Loucy (cell line): ENCODE measurements at regions not wholly inside any gene's neighbourhood (a gene's known extent, or its start where the extent isn't known, plus 50 kb on each side); places are given as distances from the start of the nearest gene placed in this dataset.

Source experiments
- H2AFZ ChIP-seq: fragments of 200-600 bp; sonication (generic); 2 replicates; pipeline ENCODE4 v1.6.0; 2016; ENCODE audit warnings: antibody characterized with exemption, mild to moderate bottlenecking, low read length, moderate library complexity
- H3F3A ChIP-seq: fragments of 200-600 bp; 2 replicates; pipeline ENCODE4 v1.6.0; 2016; ENCODE audit warnings: antibody characterized with exemption, low read depth, mild to moderate bottlenecking
- H3K27me3 ChIP-seq: fragments of 200-600 bp; sonication (generic); 2 replicates; pipeline ENCODE4 v1.6.1; 2014; ENCODE audit warnings: low read length, mild to moderate bottlenecking; ENCODE audit not compliant: insufficient read depth, poor library complexity, severe bottlenecking
- H3K36me3 ChIP-seq: fragments of 200-600 bp; sonication (generic); 2 replicates; pipeline ENCODE4 v1.6.1; 2016; ENCODE audit warnings: low read length; ENCODE audit not compliant: insufficient read depth
- H3K4me1 ChIP-seq: fragments of 200-600 bp; sonication (generic); 2 replicates; pipeline ENCODE4 v1.5.1; 2014; ENCODE audit warnings: low read length, mild to moderate bottlenecking; ENCODE audit not compliant: insufficient read depth, poor library complexity, severe bottlenecking
- H3K4me2 ChIP-seq: fragments of 200-600 bp; sonication (generic); 2 replicates; pipeline ENCODE4 v1.6.0; 2014; ENCODE audit warnings: antibody characterized with exemption, low read length, low read depth, mild to moderate bottlenecking; ENCODE audit not compliant: poor library complexity, severe bottlenecking
- H3K4me3 ChIP-seq: fragments of 200-600 bp; sonication (generic); 2 replicates; pipeline ENCODE4 v1.5.1; 2014; ENCODE audit warnings: low read length, mild to moderate bottlenecking, mixed read lengths; ENCODE audit not compliant: poor library complexity, severe bottlenecking
- H3K79me2 ChIP-seq: fragments of 200-600 bp; sonication (generic); 2 replicates; pipeline ENCODE4 v1.6.1; 2014; ENCODE audit warnings: low read length; ENCODE audit not compliant: insufficient read depth
- H3K9ac ChIP-seq: fragments of 200-600 bp; sonication (generic); 2 replicates; pipeline ENCODE4 v1.6.0; 2014; ENCODE audit warnings: mild to moderate bottlenecking, low read depth, low read length, moderate library complexity; ENCODE audit not compliant: poor library complexity, severe bottlenecking
- H3K9me2 ChIP-seq: fragments of 200-600 bp; sonication (generic); replicated peaks from 2 replicates; pipeline ENCODE4 v1.6.1; 2016; ENCODE audit warnings: low read depth, low read length, mixed read lengths
- H3K9me3 ChIP-seq: fragments of 200-600 bp; sonication (generic); 2 replicates; pipeline ENCODE4 v1.6.1; 2014; ENCODE audit warnings: mild to moderate bottlenecking, antibody characterized with exemption, low read length, low read depth; ENCODE audit not compliant: insufficient read depth
- H4K20me1 ChIP-seq: fragments of 200-600 bp; sonication (generic); 2 replicates; pipeline ENCODE4 v1.6.0; 2014; ENCODE audit warnings: antibody characterized with exemption, low read length, mild to moderate bottlenecking; ENCODE audit not compliant: insufficient read depth, poor library complexity, severe bottlenecking
- EZH2phosphoT487 ChIP-seq: fragments of 200-600 bp; IDR thresholded peaks from 2 replicates; pipeline ENCODE4 v1.6.1; 2018; ENCODE audit warnings: antibody characterized with exemption, mild to moderate bottlenecking, moderate library complexity, borderline replicate concordance
- TF ChIP-seq, protein P1 (sequence below): fragments of 200-600 bp; sonication (generic); conservative IDR thresholded peaks from 2 replicates; pipeline ENCODE4 v1.5.1; 2014; ENCODE audit warnings: mild to moderate bottlenecking, antibody characterized with exemption, low read length

DNA sequence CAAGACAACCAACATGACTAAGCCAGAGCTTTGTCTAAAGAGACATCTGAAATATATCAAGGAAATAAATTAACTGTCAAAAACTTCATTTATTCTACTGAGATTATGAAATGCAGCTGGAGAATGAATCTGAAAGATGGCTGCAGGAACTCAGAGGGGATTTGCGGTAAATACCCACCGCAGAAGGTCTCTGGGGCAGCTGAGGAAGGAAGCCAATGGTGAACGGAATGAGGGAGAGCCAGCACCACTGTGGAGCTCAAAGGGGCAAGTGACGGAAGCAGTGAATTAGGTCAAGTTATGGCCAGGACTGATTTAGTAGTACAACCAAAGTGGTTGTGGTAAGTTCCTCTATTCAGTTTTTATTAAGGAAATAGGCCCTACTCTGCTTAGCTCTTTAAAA lies 215.3 kb upstream of the GLI3 start:
- TF ChIP-seq, protein P1, sequence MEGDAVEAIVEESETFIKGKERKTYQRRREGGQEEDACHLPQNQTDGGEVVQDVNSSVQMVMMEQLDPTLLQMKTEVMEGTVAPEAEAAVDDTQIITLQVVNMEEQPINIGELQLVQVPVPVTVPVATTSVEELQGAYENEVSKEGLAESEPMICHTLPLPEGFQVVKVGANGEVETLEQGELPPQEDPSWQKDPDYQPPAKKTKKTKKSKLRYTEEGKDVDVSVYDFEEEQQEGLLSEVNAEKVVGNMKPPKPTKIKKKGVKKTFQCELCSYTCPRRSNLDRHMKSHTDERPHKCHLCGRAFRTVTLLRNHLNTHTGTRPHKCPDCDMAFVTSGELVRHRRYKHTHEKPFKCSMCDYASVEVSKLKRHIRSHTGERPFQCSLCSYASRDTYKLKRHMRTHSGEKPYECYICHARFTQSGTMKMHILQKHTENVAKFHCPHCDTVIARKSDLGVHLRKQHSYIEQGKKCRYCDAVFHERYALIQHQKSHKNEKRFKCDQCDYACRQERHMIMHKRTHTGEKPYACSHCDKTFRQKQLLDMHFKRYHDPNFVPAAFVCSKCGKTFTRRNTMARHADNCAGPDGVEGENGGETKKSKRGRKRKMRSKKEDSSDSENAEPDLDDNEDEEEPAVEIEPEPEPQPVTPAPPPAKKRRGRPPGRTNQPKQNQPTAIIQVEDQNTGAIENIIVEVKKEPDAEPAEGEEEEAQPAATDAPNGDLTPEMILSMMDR: no peak
- no peaks in the 10 kb centered on the region for H3K79me2 ChIP-seq
- H3K9me2 ChIP-seq: no peaks in the 10 kb centered on the region
- H3K9ac ChIP-seq: no peak overlapping the region
- H3K4me1 ChIP-seq: peaks cover 5% of the 10 kb centered on the region
- no peak overlapping the region for H2AFZ ChIP-seq
- no peak overlapping the region for H3K4me3 ChIP-seq
- no peaks in the 10 kb centered on the region for H3F3A ChIP-seq
- H3K36me3 ChIP-seq: no peaks in the 10 kb centered on the region
- H3K4me2 ChIP-seq: no peak overlapping the region
- no peaks in the 10 kb centered on the region for H4K20me1 ChIP-seq
- H3K9me3 ChIP-seq: no peaks in the 10 kb centered on the region
- peaks cover 39% of the 10 kb centered on the region for H3K27me3 ChIP-seq

DNA sequence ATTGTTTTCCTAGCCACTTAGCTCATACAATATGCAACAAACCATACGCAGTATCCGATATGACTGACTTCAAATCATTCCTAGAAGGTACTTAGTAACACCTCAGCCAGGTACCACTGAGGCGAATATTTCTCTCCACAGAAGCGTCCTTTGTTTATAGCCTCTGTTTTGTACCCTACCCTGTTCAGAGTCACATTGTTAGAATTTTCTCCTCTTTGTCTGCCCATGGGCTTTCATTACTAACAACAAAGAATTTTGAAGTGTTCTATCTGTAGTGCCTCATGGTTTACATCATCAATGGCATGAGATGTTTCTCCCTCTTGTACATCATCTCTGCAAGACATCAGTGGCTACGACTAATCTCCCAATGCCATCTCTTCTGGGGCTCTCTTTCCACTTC lies 212.4 kb upstream of the GLI3 start:
- H3K9me3 ChIP-seq: no peaks in the 10 kb centered on the region
- TF ChIP-seq, protein P1: no peak
- TF ChIP-seq EZH2phosphoT487: no peak
- no peak overlapping the region for H3K9ac ChIP-seq
- H3K4me2 ChIP-seq: no peak overlapping the region
- H3K9me2 ChIP-seq: no peaks in the 10 kb centered on the region
- no peaks in the 10 kb centered on the region for H3K79me2 ChIP-seq
- H3K36me3 ChIP-seq: no peaks in the 10 kb centered on the region
- H2AFZ ChIP-seq: no peak overlapping the region
- no peak overlapping the region for H3K4me3 ChIP-seq
- H3F3A ChIP-seq: no peaks in the 10 kb centered on the region
- peaks cover 5% of the 10 kb centered on the region for H3K4me1 ChIP-seq
- peaks cover 22% of the 10 kb centered on the region for H3K27me3 ChIP-seq
- no peaks in the 10 kb centered on the region for H4K20me1 ChIP-seq

DNA sequence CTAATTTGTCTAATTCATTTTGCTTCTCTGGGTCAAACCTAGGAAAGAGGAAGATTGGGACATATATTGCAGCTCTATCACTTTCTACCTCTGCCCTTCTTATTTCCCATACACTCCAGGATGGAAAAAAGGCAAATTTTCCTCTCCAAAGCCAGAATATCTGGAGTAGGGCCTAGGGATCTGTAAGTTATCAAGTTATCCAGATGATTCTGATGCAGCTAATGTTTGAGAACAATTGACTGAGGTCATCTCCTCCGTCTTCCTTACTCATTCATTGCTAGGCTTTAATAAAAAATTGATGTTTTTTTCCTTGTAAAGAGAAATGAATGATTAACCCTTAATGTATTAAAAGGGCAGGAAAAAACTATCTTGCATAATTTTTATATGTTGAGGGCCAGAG lies 211.9 kb upstream of the GLI3 start:
- TF ChIP-seq, protein P1: no peak
- no peak for TF ChIP-seq EZH2phosphoT487
- H3K36me3 ChIP-seq: no peaks in the 10 kb centered on the region
- H3K9me2 ChIP-seq: no peaks in the 10 kb centered on the region
- H3K4me3 ChIP-seq: no peak overlapping the region
- H4K20me1 ChIP-seq: no peaks in the 10 kb centered on the region
- H3K4me2 ChIP-seq: no peak overlapping the region
- H3K9me3 ChIP-seq: no peaks in the 10 kb centered on the region
- H3K9ac ChIP-seq: no peak overlapping the region
- H3K4me1 ChIP-seq: peaks cover 5% of the 10 kb centered on the region
- H2AFZ ChIP-seq: no peak overlapping the region
- H3F3A ChIP-seq: no peaks in the 10 kb centered on the region
- peaks cover 17% of the 10 kb centered on the region for H3K27me3 ChIP-seq
- no peaks in the 10 kb centered on the region for H3K79me2 ChIP-seq
